K562 (cell line): ENCODE measurements at regions not wholly inside any gene's neighbourhood (a gene's known extent, or its start where the extent isn't known, plus 50 kb on each side); places are given as distances from the start of the nearest gene placed in this dataset.

ENCODE experiments used
- EGR1 ChIP-seq: fragments of 450-650 bp; conservative IDR thresholded peaks from 2 replicates; pipeline ENCODE4 v1.6.1; 2017; ENCODE audit warnings: mild to moderate bottlenecking
- FOXA3 ChIP-seq, 2 experiments: fragments of 450-650 bp in 1 of 2; sonication (generic) in 1 of 2; formaldehyde crosslinking; IDR thresholded peaks in 1 of 2; conservative IDR thresholded peaks in 1 of 2; 2 replicates each; pipeline versions ENCODE4 v1.4.0 to v1.8.0; 2020 to 2022; ENCODE audit warnings: mild to moderate bottlenecking in 2 of 2, missing genetic modification reagents in 1 of 2
- FOXP1 ChIP-seq: sonication (generic); formaldehyde crosslinking; IDR thresholded peaks from 2 replicates; pipeline ENCODE4 v1.8.0; 2022; ENCODE audit warnings: mild to moderate bottlenecking, missing genetic modification reagents
- HDAC3 ChIP-seq: fragments of 450-650 bp; IDR thresholded peaks from 2 replicates; pipeline ENCODE4 v1.6.1; 2018; ENCODE audit warnings: borderline replicate concordance, mild to moderate bottlenecking, moderate library complexity; ENCODE audit not compliant: partially characterized antibody
- LARP7 ChIP-seq: fragments of 450-650 bp; IDR thresholded peaks from 2 replicates; pipeline ENCODE4 v1.6.1; 2016
- MXD1 ChIP-seq: fragments of 250-450 bp; sonication (Bioruptor Pico); IDR thresholded peaks from 2 replicates; pipeline ENCODE4 v1.8.0; 2021; ENCODE audit warnings: borderline replicate concordance, mild to moderate bottlenecking, moderate library complexity; ENCODE audit not compliant: poor library complexity, severe bottlenecking
- NR0B1 ChIP-seq: fragments of 450-650 bp; IDR thresholded peaks from one replicate; pipeline ENCODE4 v1.6.1; 2018; ENCODE audit warnings: mild to moderate bottlenecking, moderate library complexity; ENCODE audit not compliant: partially characterized antibody
- RFX5 ChIP-seq: IDR thresholded peaks from 2 replicates; pipeline ENCODE4 v1.6.1; 2011; ENCODE audit warnings: low read depth, mild to moderate bottlenecking, improper control_type of control experiment, low read length
- XRCC5 ChIP-seq: fragments of 200-400 bp; formaldehyde crosslinking; IDR thresholded peaks from 2 replicates; pipeline ENCODE4 v1.6.1; 2017; ENCODE audit warnings: low read depth, mild to moderate bottlenecking, low read length

GRCh38 chr3:177441276-177441812, 244.1 kb upstream of the TBL1XR1 start (continued):
- TF ChIP-seq HDAC3 = no peak
- TF ChIP-seq XRCC5 = no peak
- no peak for TF ChIP-seq LARP7
- TF ChIP-seq RFX5 = no peak
- no peak for TF ChIP-seq EGR1
- TF ChIP-seq NR0B1 = no peak
- no peak for TF ChIP-seq FOXA3 (CRISPR knock-in tag; conservative IDR thresholded peaks at IDR 0.05 in 1 of 2, IDR thresholded peaks at IDR 0.05 in 1 of 2)
- TF ChIP-seq MXD1 = no peak
- TF ChIP-seq FOXP1 = no peak
